ENCODE measurements at regions not wholly inside any gene's neighbourhood (a gene's known extent, or its start where the extent isn't known, plus 50 kb on each side); places are given as distances from the start of the nearest gene placed in this dataset.

DNA sequence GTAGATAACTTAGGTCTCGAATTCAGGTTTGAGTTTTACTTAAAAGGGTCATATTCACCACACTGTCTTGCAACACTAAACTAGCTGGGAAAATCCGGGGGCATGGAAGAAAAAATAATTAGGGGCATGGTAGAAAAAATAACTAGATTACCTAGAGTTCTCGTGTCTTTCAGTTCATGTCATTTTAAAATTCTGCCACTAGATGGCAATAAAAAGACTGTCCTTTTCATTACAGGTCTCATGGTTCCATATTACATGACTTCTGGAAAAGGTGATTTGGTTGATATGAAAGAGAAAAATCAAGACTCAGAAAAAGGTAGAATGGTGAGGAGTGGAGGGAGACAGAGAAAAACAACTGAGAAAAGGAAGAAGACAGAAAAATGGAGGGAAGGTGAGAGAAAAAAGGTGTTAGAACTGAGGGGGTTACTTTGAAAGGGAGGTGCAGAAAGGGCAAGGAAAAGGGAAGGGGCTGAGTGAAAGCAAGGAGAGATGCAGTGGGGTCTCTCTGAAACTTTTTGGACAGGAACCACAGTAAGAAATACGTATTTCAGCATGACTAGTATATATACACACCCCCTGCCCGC, 299.0 kb downstream of the KLF12 start:
- in situ Hi-C loops (cut with MboI; ENCODE audit: low sequenced_read_pairs, unreplicated experiment), result loop anchor here (10.0 kb wide), 1 partner anchor 450 kb away; no protein-coding TSS in a partner anchor
- peak; percentile 36 for DNase-seq (ENCODE audit: low spot score)
- TF ChIP-seq, protein P1, sequence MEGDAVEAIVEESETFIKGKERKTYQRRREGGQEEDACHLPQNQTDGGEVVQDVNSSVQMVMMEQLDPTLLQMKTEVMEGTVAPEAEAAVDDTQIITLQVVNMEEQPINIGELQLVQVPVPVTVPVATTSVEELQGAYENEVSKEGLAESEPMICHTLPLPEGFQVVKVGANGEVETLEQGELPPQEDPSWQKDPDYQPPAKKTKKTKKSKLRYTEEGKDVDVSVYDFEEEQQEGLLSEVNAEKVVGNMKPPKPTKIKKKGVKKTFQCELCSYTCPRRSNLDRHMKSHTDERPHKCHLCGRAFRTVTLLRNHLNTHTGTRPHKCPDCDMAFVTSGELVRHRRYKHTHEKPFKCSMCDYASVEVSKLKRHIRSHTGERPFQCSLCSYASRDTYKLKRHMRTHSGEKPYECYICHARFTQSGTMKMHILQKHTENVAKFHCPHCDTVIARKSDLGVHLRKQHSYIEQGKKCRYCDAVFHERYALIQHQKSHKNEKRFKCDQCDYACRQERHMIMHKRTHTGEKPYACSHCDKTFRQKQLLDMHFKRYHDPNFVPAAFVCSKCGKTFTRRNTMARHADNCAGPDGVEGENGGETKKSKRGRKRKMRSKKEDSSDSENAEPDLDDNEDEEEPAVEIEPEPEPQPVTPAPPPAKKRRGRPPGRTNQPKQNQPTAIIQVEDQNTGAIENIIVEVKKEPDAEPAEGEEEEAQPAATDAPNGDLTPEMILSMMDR (IDR thresholded peaks at IDR 0.05; ENCODE audit: borderline replicate concordance, control extremely low read depth, extremely low read depth, insufficient read depth, missing control alignments), result peak; percentile 31

DNA sequence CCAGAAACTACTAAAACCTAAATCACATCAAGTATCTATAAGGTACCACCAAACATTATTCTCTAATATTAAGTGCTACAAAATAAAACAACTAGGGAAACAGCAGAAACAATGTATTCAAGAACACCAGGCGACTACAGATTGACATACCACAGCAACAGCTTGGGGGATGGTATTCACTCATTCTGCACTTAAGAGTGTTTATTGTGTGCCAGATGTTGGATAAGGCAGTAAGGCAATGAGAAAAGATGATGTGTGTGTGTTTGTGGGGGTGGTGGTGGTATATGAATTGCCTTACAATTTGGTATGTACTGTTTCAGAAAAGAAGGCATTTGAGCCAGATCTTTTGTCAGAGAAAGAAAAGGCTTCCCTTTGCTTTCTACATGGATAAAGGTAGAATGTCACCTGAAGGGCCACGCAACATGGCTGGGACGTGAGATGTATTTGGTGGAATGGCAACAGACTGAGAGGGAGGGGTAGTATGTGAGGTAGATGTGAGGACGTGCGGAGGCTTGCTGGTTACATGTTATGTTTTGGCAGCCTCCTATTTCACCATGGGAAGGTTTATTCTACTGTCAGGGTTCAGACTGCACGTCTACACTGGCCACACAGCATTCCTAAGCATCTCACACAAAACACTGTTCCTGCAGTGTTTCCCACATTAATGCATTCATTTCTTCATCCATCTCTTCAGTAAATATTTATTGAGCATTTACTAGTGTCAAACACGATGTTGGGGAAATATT, 300.7 kb downstream of the KLF12 start:
- in situ Hi-C loops (cut with MboI; ENCODE audit: low sequenced_read_pairs, unreplicated experiment), result loop anchor here (10.0 kb wide), 1 partner anchor 451 kb away; no protein-coding TSS in a partner anchor

DNA sequence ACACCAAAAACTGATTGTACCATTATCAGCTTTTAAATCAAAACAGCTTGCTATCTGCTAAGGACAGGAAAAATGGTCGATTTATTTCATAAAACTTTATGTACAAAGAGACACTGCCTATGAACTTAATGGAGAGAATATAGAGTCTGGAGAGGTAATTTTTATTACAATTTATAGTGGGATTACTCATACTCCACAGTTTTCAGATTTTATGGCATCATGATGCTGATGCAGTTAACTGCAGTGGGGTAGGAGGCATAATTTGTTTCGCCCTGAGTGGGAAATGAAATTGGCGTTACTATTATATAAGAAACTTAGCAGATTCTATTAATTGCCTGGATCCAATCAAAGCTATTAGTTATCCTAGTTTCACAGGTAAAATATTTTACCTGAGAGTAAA, 301.4 kb downstream of the KLF12 start:
- TF ChIP-seq, protein P1 (IDR thresholded peaks at IDR 0.05; ENCODE audit: borderline replicate concordance, control extremely low read depth, extremely low read depth, insufficient read depth, missing control alignments), result no peak
- in situ Hi-C loops (cut with MboI; ENCODE audit: low sequenced_read_pairs, unreplicated experiment), result loop anchor here (10.0 kb wide), 1 partner anchor 452 kb away; no protein-coding TSS in a partner anchor
- DNase-seq (ENCODE audit: low spot score), result no peak

More for the DNA sequence above, 300.7 kb downstream of the KLF12 start:
- TF ChIP-seq, protein P1 (IDR thresholded peaks at IDR 0.05; ENCODE audit: borderline replicate concordance, control extremely low read depth, extremely low read depth, insufficient read depth, missing control alignments), result no peak
- no peak for DNase-seq (ENCODE audit: low spot score)

DNA sequence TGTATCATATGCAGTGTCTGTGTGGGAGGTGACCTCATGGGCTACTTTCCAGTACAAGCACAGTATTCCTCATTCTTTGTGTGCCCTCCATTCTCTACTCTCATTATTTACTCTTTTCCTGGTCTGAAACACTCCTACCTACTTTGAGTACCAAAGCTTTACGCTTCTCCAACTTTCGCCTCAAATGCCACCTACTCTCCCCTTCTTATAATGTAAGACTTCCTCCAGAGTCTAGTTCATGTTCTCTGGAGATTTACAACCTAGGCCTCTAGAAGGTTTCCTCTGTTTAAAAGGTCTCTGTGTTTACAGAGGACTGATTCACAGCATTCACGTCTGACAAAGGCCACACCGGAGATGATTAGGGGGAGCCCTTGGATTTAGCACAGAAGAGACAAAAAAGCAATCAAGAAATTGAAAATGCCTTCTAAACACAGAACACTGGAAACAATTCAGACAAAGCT, 302.0 kb downstream of the KLF12 start:
- TF ChIP-seq, protein P1 (IDR thresholded peaks at IDR 0.05; ENCODE audit: borderline replicate concordance, control extremely low read depth, extremely low read depth, insufficient read depth, missing control alignments), result no peak
- no peak for DNase-seq (ENCODE audit: low spot score)
- in situ Hi-C loops (cut with MboI; ENCODE audit: low sequenced_read_pairs, unreplicated experiment), result loop anchor here (10.0 kb wide), 1 partner anchor 453 kb away; no protein-coding TSS in a partner anchor

DNA sequence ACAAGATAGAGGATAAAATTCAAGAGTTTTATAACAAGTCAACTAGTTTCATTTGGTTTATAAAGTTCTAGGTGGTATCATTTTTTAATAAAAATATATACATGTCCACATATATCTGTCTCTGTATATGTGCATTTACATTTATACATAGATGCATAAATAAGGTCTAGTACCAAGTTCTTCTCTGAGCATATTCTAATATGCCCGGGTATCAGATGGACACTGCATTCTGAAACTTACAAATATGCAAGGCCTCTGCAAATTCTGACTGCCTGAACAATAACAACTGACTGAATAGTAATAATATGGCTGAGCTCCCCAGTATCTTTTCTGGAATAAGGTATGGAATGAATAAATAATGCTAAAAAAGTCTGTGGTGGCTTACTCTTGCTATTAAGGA, 304.8 kb downstream of the KLF12 start:
- in situ Hi-C loops (cut with MboI; ENCODE audit: low sequenced_read_pairs, unreplicated experiment), result no loop called here
- no peak for DNase-seq (ENCODE audit: low spot score)

DNA sequence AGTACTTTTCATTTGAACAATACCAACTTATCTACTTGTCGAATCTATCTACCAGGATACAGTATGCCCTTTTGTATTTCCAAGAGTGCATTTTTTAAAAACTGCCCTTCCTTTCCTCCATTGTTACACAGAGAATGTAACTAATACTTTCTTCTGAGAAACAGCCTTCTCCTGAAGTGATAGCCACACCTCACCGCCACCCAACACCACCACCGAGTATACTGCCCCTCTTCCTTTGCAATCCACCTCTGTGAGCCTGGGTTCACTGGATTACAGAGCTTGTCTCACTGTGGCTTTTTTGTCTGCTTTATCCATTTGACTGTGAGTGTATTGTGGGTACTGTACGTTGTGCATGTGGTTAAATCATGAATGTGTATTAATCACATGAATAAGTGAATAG, 305.4 kb downstream of the KLF12 start:
- TF ChIP-seq, protein P1 (IDR thresholded peaks at IDR 0.05; ENCODE audit: borderline replicate concordance, control extremely low read depth, extremely low read depth, insufficient read depth, missing control alignments), result no peak
- in situ Hi-C loops (cut with MboI; ENCODE audit: low sequenced_read_pairs, unreplicated experiment), result no loop called here
- no peak for DNase-seq (ENCODE audit: low spot score)

More for the DNA sequence above, 304.8 kb downstream of the KLF12 start:
- TF ChIP-seq, protein P1 (IDR thresholded peaks at IDR 0.05; ENCODE audit: borderline replicate concordance, control extremely low read depth, extremely low read depth, insufficient read depth, missing control alignments), result no peak
